ENCODE measurements at regions not wholly inside any gene's neighbourhood (a gene's known extent, or its start where the extent isn't known, plus 50 kb on each side); places are given as distances from the start of the nearest gene placed in this dataset.
A peak's percentile ranks its signal among the peaks of the same experiment; 100 is the strongest.

DNA sequence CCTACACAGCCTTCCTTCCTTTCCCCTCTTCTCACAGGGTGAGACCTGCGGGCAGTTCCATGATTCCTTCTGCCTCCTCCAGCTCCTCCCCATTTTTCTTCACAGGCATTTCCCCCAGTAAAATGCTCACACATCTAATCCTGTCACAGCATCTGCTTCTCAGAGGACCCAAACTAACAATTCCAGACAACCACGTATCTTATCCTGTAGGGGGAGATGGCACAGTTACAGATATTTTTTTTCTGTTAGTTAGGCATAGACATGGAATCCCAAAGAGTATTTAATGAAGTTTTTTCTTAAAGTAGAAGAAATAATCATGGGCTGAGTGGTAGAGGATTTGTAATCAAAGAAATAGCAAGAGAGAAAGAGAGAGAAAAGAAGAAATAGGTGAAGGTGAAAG, 373.1 kb upstream of the ADAMTS9 start:
- H3K27me3 Mint-ChIP-seq (ENCODE audit: insufficient read depth) = peaks cover 3% of the 10 kb centered on the region
- Histone ChIP-seq H3K9me3 (ENCODE audit: control insufficient read depth, low read length) (no peaks in the 10 kb centered on the region), H3K27me3 (ENCODE audit: control insufficient read depth, insufficient read depth, low read length, poor library complexity, severe bottlenecking) (no peaks in the 10 kb centered on the region), H3K4me3 (ENCODE audit: low read length) (no peak overlapping the region), H3K27ac (ENCODE audit: low read depth, low read length) (no peak overlapping the region), H3K36me3 (ENCODE audit: control insufficient read depth, insufficient read depth, low read length) (no peaks in the 10 kb centered on the region), H3K9ac (ENCODE audit: extremely low read depth, low read length, poor library complexity, severe bottlenecking) (no peak overlapping the region), H3K4me1 (ENCODE audit: control insufficient read depth, insufficient read depth, low read length) (no peaks in the 10 kb centered on the region)
- no peaks in the 10 kb centered on the region for H3K36me3 Mint-ChIP-seq (ENCODE audit: low read depth)
- WGBS, 2 experiments (ENCODE audit: insufficient coverage in 1 of 2, insufficient read length in 1 of 2) = 87 to 100% methylated on average over 1 to 2 of the region's 2 CpGs
- peaks cover 3% of the 10 kb centered on the region for H3K9me3 Mint-ChIP-seq
- H3K4me3 Mint-ChIP-seq = no peak overlapping the region
- TF ChIP-seq, protein P1, sequence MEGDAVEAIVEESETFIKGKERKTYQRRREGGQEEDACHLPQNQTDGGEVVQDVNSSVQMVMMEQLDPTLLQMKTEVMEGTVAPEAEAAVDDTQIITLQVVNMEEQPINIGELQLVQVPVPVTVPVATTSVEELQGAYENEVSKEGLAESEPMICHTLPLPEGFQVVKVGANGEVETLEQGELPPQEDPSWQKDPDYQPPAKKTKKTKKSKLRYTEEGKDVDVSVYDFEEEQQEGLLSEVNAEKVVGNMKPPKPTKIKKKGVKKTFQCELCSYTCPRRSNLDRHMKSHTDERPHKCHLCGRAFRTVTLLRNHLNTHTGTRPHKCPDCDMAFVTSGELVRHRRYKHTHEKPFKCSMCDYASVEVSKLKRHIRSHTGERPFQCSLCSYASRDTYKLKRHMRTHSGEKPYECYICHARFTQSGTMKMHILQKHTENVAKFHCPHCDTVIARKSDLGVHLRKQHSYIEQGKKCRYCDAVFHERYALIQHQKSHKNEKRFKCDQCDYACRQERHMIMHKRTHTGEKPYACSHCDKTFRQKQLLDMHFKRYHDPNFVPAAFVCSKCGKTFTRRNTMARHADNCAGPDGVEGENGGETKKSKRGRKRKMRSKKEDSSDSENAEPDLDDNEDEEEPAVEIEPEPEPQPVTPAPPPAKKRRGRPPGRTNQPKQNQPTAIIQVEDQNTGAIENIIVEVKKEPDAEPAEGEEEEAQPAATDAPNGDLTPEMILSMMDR (conservative IDR thresholded peaks at IDR 0.05) = peak; percentile 61
- H3K27ac Mint-ChIP-seq = no peak overlapping the region
- no peaks in the 10 kb centered on the region for H3K4me1 Mint-ChIP-seq
- DNase-seq = no peak

DNA sequence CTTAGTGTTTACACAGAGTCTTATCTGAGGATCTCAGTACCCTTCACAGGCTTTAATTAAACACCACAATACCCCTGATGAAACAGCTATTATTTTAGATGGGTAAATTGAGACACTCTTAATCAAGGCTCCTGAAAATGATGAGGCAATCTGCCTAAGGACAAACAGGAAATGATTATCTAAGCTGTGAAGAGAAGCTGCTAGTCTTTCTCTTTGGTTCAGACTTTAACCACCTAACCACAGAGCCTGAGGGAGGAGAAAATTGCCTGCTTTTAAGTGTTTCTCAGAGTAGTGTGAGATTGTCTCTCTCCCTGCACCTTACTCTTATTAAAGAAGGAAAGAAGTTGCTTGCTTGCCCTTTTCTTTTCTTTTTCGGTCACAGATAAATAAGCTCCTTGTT, 364.3 kb upstream of the ADAMTS9 start:
- no peak for DNase-seq
- 75 to 83% methylated on average over 1 of the region's 1 CpG for WGBS, 2 experiments (ENCODE audit: insufficient coverage in 1 of 2, insufficient read length in 1 of 2)

DNA sequence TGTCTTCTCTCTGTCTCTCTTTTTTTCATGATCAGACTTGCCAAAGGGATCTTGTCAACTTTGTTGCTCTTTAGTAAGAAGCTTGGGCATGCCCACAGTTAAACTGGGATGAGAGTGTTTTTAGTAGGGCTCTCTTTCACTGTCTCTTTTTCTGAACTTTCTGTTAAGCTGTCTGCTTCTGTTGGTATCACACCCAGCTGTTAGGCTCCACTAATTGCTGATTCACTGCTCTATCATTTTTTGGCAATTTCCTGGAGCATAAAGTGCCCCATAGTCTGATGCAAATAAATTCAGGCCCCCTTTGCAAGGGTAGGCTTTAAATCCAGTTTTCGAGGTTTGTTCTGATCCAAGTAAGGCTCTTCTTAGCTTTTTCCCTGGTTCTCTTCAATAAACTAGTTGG, 360.4 kb upstream of the ADAMTS9 start:
- H3K9ac ChIP-seq (ENCODE audit: extremely low read depth, low read length, poor library complexity, severe bottlenecking) = no peak overlapping the region
- Mint-ChIP-seq H3K4me3 (no peak overlapping the region), H3K27ac (no peak overlapping the region), H3K27me3 (ENCODE audit: insufficient read depth) (no peaks in the 10 kb centered on the region), H3K9me3 (peaks cover 12% of the 10 kb centered on the region), H3K36me3 (ENCODE audit: low read depth) (no peaks in the 10 kb centered on the region), H3K4me1 (peaks cover 9% of the 10 kb centered on the region)
- H3K27me3 ChIP-seq (ENCODE audit: control insufficient read depth, insufficient read depth, low read length, poor library complexity, severe bottlenecking) = no peaks in the 10 kb centered on the region
- DNase-seq = no peak
- no peaks in the 10 kb centered on the region for H3K36me3 ChIP-seq (ENCODE audit: control insufficient read depth, insufficient read depth, low read length)
- H3K9me3 ChIP-seq (ENCODE audit: control insufficient read depth, low read length) = peaks cover 24% of the 10 kb centered on the region
- 80 to 91% methylated on average over 1 of the region's 1 CpG for whole genome bisulfite sequencing, 2 experiments (ENCODE audit: insufficient coverage in 1 of 2, insufficient read length in 1 of 2)
- peaks cover 5% of the 10 kb centered on the region for H3K4me1 ChIP-seq (ENCODE audit: control insufficient read depth, insufficient read depth, low read length)
- H3K27ac ChIP-seq (ENCODE audit: low read depth, low read length) = no peak overlapping the region
- TF ChIP-seq, protein P1 (conservative IDR thresholded peaks at IDR 0.05) = no peak
- no peak overlapping the region for H3K4me3 ChIP-seq (ENCODE audit: low read length)

More for the DNA sequence above, 364.3 kb upstream of the ADAMTS9 start:
- H3K27me3 Mint-ChIP-seq (ENCODE audit: insufficient read depth) = peaks cover 3% of the 10 kb centered on the region
- no peak overlapping the region for H3K4me3 Mint-ChIP-seq
- peaks cover 17% of the 10 kb centered on the region for H3K9me3 ChIP-seq (ENCODE audit: control insufficient read depth, low read length)
- H3K9me3 Mint-ChIP-seq = peaks cover 3% of the 10 kb centered on the region
- H3K36me3 ChIP-seq (ENCODE audit: control insufficient read depth, insufficient read depth, low read length) = no peaks in the 10 kb centered on the region
- no peaks in the 10 kb centered on the region for H3K36me3 Mint-ChIP-seq (ENCODE audit: low read depth)
- no peaks in the 10 kb centered on the region for H3K27me3 ChIP-seq (ENCODE audit: control insufficient read depth, insufficient read depth, low read length, poor library complexity, severe bottlenecking)
- peaks cover 5% of the 10 kb centered on the region for H3K4me1 ChIP-seq (ENCODE audit: control insufficient read depth, insufficient read depth, low read length)
- H3K4me3 ChIP-seq (ENCODE audit: low read length) = no peak overlapping the region
- TF ChIP-seq, protein P1 (conservative IDR thresholded peaks at IDR 0.05) = no peak
- peaks cover 9% of the 10 kb centered on the region for H3K4me1 Mint-ChIP-seq
- no peak overlapping the region for H3K9ac ChIP-seq (ENCODE audit: extremely low read depth, low read length, poor library complexity, severe bottlenecking)
- H3K27ac Mint-ChIP-seq = no peak overlapping the region
- H3K27ac ChIP-seq (ENCODE audit: low read depth, low read length) = no peak overlapping the region

Data from endodermal cell (in vitro differentiated cells).